HUES64 (cell line): ENCODE measurements at regions not wholly inside any gene's neighbourhood (a gene's known extent, or its start where the extent isn't known, plus 50 kb on each side); places are given as distances from the start of the nearest gene placed in this dataset.
"Not testable (repeated sequence)": the region's sequence is repeated elsewhere in the genome, so short reads cannot be mapped to it uniquely, and the experiment has no call there.

Experiments
- H3K27ac ChIP-seq: 2 replicates; pipeline ENCODE4 v1.7.0; 2013; ENCODE audit warnings: low read depth, low read length, inconsistent platforms
- H3K27me3 ChIP-seq: 2 replicates; pipeline ENCODE4 v1.6.1; 2013; ENCODE audit warnings: mild to moderate bottlenecking, low read length; ENCODE audit not compliant: insufficient read depth
- H3K36me3 ChIP-seq: 2 replicates; pipeline ENCODE4 v1.6.1; 2013; ENCODE audit warnings: mild to moderate bottlenecking, low read length; ENCODE audit not compliant: insufficient read depth
- H3K4me1 ChIP-seq: 2 replicates; pipeline ENCODE4 v1.6.1; 2013; ENCODE audit warnings: mild to moderate bottlenecking, low read length, moderate library complexity; ENCODE audit not compliant: insufficient read depth
- H3K4me3 ChIP-seq: 2 replicates; pipeline ENCODE4 v1.5.1; 2013; ENCODE audit warnings: mild to moderate bottlenecking, low read length, moderate library complexity
- H3K9ac ChIP-seq: 2 replicates; pipeline ENCODE4 v1.6.1; 2013; ENCODE audit warnings: mild to moderate bottlenecking, low read depth, low read length
- H3K9me3 ChIP-seq: 2 replicates; pipeline ENCODE4 v1.6.1; 2013; ENCODE audit warnings: low read depth, low read length; ENCODE audit not compliant: insufficient read depth
- WGBS: fragments of 150-250, 120-280 bp; methylation state at CpG from one replicate; pipeline ENCODE4 v1.1.7; 2013; ENCODE audit warnings: missing lambda C conversion rate; 5-methylcytosine and 5-hydroxymethylcytosine counted together

DNA sequence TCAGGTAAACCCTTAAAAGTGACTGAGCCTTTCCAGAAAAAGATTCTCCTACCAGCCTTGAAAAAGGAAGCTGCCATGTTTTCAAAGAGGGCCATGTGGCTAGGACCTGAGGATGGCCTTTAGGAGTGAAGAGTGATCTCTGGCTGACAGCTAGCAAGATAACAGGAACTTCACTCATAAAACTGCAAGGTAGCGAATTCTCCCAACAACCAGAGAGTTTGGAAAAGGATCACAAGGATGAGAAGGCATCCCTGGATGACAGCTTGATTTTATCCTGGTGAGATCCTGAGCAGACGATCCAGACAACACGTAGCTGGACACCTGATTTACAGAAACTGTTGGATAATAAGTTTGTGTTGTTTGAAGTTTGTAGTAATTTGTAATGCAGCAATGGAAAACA lies 115.6 kb upstream of the FBXO33 start:
- Histone ChIP-seq H3K4me3 (no peak overlapping the region), H3K9ac (no peak overlapping the region), H3K9me3 (peaks cover 3% of the 10 kb centered on the region), H3K27me3 (no peaks in the 10 kb centered on the region), H3K27ac (no peak overlapping the region), H3K36me3 (no peaks in the 10 kb centered on the region), H3K4me1 (no peaks in the 10 kb centered on the region)
- 100% methylated on average over 3 of the region's 3 CpGs for WGBS

DNA sequence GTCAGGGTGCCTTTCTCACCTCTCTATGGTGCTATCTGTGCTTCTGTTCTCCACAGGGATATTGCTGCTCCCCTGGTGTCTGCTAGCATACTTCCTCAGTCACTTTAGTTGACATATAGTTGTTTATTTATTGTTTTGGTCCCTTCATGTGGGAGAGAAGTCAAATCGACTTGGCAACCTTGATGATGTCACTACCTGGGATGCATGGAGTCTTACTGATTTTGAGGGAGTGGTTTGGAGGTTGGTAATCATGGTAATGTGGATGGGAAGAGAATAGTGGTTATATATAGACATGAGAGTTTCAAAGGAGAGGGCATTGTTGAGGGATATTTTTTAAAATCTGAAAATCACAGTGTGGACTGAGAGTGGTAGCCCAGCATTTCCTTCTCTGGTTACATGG lies 73.6 kb upstream of the FBXO33 start:
- Histone ChIP-seq H3K9me3 (peaks cover 14% of the 10 kb centered on the region), H3K4me1 (no peaks in the 10 kb centered on the region), H3K27me3 (no peaks in the 10 kb centered on the region), H3K9ac (no peak overlapping the region), H3K36me3 (no peaks in the 10 kb centered on the region), H3K4me3 (no peak overlapping the region), H3K27ac (no peak overlapping the region)
- 87% methylated on average over 1 of the region's 1 CpG for WGBS

DNA sequence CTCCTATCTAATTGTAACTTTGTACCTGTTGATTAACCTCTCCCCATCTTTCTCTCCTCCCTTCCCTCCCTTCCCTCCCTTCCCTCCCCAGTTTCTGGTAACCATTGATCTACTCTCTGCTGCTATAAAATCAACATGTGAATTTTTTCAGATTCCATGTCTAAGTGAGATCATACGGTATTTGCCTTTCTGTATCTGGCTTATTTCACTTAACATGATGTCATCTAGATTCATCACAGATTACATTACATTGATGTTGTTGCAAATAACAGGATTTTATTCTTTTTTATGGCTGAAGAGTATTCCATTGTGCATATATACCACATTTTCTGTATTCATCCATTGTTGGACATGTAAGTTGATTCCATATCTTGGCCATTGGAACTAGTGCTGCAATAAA lies 68.0 kb upstream of the FBXO33 start:
- H3K9ac ChIP-seq = no peak overlapping the region
- H3K27ac ChIP-seq = no peak overlapping the region
- no peak overlapping the region for H3K4me3 ChIP-seq
- H3K4me1 ChIP-seq = no peaks in the 10 kb centered on the region
- H3K9me3 ChIP-seq = peaks cover 11% of the 10 kb centered on the region; the same call in 1 of the 2 replicates
- H3K27me3 ChIP-seq = no peaks in the 10 kb centered on the region
- 100% methylated on average over 1 of the region's 1 CpG for WGBS
- H3K36me3 ChIP-seq = no peaks in the 10 kb centered on the region

DNA sequence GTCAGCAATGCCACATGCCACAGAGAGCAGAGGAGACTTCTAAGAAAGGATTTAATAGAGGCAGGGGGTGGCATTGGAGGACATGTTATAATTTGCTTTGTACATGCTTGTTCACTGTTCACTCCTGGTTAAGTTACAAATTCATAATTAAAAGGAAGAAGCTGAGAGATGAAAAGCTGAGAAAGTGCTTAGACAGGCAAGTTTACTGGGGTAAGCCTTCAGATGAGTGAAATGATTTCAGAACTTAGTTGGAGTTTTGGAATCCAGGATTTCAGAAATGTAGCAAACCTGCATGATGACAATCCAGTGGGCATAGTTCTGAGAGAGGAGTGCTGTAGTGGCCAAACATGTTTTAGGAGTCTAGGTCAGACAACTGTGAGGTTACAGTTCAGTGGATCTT lies 67.3 kb upstream of the FBXO33 start:
- Histone ChIP-seq H3K4me3 (no peak overlapping the region), H3K4me1 (no peaks in the 10 kb centered on the region), H3K27me3 (no peaks in the 10 kb centered on the region), H3K9me3 (peaks cover 12% of the 10 kb centered on the region; the same call in 1 of the 2 replicates), H3K36me3 (no peaks in the 10 kb centered on the region), H3K9ac (no peak overlapping the region), H3K27ac (no peak overlapping the region)

DNA sequence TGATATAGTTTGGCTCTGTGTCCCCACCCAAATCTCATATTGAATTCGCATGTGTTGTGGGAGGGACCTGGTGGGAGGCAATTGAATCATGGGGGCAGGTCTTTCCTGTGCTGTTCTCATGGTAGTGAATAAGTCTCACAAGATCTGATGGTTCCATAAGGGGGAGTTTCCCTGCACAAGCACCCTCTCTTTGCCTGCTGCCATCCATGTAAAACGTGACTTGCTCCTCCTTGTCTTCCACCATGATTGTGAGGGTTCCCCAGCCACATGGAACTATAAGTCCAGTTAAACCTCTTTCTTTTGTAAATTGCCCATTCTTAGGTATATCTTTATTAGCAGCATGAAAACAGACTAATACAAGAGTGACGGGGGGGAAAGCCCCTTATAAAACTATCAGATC lies 65.4 kb upstream of the FBXO33 start:
- H3K4me1 ChIP-seq, H3K27me3 ChIP-seq, H3K36me3 ChIP-seq, H3K4me3 ChIP-seq, H3K9ac ChIP-seq, H3K27ac ChIP-seq: not testable (repeated sequence)
- 90% methylated on average over 3 of the region's 3 CpGs for WGBS
- H3K9me3 ChIP-seq = peaks cover 12% of the 10 kb centered on the region; the same call in 1 of the 2 replicates

DNA sequence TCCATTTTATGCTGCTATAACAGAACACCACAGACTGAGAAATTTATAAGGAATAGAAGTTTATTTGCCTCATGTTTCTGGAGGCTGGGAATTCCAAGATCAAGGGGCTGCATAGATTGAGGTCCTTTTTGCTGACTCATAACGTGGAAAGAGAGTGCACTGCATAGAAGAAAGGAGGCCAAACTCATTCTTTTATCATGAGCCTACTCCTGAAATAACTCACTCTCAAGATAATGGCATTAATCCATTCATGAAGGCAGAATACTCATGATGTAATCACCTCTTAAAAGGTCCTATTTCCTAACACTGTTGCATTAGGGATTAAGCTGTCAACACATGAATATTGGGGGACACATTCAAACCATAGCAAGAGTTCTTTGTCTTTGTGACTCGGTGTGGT lies 60.0 kb upstream of the FBXO33 start:
- Histone ChIP-seq H3K36me3 (no peaks in the 10 kb centered on the region), H3K27me3 (no peaks in the 10 kb centered on the region), H3K27ac (no peak overlapping the region; the same call in 1 of the 2 replicates), H3K9ac (no peak overlapping the region), H3K4me3 (no peak overlapping the region), H3K4me1 (peaks cover 18% of the 10 kb centered on the region), H3K9me3 (peaks cover 12% of the 10 kb centered on the region; the same call in 1 of the 2 replicates)
- 78% methylated on average over 2 of the region's 2 CpGs for WGBS

DNA sequence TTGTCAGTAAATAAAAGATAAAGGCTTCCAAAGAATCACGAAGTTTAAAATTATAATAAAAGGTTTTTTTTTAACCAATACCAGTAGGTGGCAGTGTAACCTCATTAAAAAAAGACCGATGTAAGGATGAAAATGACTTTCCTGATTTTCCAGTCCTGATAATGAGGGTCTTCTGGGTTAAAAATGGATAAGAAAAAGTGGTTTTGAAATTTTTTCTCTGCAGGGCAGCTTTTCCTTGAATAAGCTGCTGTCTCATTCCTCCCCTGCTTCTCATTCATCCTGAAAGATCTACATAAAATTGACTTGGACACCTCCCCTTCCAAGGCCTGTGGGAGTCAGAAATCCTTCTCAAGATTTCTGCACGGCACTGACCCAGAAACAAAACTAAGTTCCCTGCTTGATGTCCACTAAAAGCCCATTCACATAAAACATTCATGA lies 58.9 kb upstream of the FBXO33 start:
- Histone ChIP-seq H3K27ac (no peak overlapping the region), H3K9ac (no peak overlapping the region), H3K4me3 (no peak overlapping the region), H3K36me3 (no peaks in the 10 kb centered on the region), H3K27me3 (no peaks in the 10 kb centered on the region), H3K9me3 (peaks cover 10% of the 10 kb centered on the region; the same call in 1 of the 2 replicates), H3K4me1 (peaks cover 18% of the 10 kb centered on the region)
- 24% methylated on average over 2 of the region's 3 CpGs for WGBS

DNA sequence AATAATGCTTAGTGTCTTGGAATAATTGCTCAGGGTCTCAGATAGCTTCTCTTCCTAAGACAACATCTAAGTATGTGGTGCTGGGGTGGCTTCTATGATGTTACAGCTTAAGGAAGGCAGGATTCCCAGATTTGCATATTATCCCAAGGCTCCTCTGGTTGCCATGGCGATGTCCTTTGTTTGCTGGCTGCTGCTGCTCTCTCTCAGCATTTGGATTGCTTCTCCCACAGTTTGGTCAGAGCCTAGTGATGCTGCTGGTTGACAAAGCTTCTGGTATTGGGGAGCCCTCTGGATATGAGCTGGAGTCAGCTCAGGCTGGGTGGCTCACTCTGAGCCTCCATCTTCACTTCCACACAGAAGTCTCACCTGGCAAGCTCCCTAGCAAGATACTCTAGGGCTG lies 56.4 kb upstream of the FBXO33 start:
- Histone ChIP-seq H3K4me1 (peaks cover 18% of the 10 kb centered on the region), H3K36me3 (no peaks in the 10 kb centered on the region), H3K27ac (no peak overlapping the region), H3K9ac (no peak overlapping the region), H3K4me3 (no peak overlapping the region), H3K9me3 (no peaks in the 10 kb centered on the region), H3K27me3 (no peaks in the 10 kb centered on the region)
- 66% methylated on average over 1 of the region's 1 CpG for WGBS

DNA sequence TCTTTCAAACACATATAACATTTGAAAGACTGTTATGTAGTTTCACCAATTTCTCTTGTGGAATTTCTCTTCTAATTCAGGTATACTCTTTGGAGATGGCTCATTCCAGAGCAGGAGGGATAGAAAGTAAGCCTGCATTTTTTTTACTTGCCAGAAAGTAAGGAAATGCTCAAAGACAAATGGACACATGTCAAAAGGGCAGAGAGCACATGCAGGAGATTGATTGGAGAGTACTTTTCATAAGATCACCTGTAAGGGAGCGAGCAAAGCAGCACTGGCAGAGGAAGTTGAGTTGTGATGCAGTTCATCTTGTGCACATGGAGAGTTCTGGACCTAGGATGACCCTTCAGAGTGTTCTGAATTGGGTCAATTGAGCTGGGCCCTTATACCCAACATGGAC lies 51.4 kb upstream of the FBXO33 start:
- WGBS = 95% methylated on average over 1 of the region's 1 CpG

More for the DNA sequence above, 51.4 kb upstream of the FBXO33 start:
- Histone ChIP-seq H3K9ac (no peak overlapping the region), H3K27ac (no peak overlapping the region), H3K9me3 (no peaks in the 10 kb centered on the region), H3K27me3 (no peaks in the 10 kb centered on the region), H3K4me3 (no peak overlapping the region), H3K36me3 (no peaks in the 10 kb centered on the region), H3K4me1 (peaks cover under 1% of the 10 kb centered on the region; the same call in 1 of the 2 replicates)
